GM23248 (cell line): ENCODE measurements at regions not wholly inside any gene's neighbourhood (a gene's known extent, or its start where the extent isn't known, plus 50 kb on each side); places are given as distances from the start of the nearest gene placed in this dataset.

Experiments
- EZH2 ChIP-seq: fragments of 200-600 bp; sonication (generic); IDR thresholded peaks from 2 replicates; pipeline ENCODE4 v1.6.1; 2018; ENCODE audit warnings: antibody characterized with exemption, mild to moderate bottlenecking; ENCODE audit not compliant: insufficient read depth, poor library complexity, severe bottlenecking
- EZH2phosphoT487 ChIP-seq: fragments of 200-600 bp; sonication (generic); IDR thresholded peaks from 2 replicates; pipeline ENCODE4 v1.6.1; 2018; ENCODE audit warnings: antibody characterized with exemption, moderate library complexity, mild to moderate bottlenecking, low read depth; ENCODE audit not compliant: insufficient read depth

DNA sequence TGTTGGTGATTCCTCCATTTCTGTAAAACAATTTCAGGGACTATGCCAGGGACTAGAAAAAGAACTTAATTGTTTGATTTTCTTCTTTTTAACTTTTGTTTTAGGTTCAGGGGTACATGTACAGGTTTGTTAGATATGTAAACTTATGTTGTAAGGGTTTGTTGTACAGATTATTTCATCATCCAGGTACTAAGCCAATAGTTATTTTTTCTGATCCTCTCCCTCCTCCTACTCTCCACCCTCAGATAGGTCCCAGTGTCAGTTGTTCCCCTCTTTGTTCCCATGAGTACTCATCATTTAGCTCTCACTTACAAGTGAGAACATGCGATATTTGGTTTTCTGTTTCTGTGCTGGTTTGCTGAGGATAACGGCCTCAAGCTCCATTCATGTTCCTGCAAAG is 70.8 kb upstream of the BOD1L1 start:
- TF ChIP-seq EZH2 (no peak), EZH2phosphoT487 (no peak)
